GM19324 (cell line): ENCODE measurements at regions not wholly inside any gene's neighbourhood (a gene's known extent, or its start where the extent isn't known, plus 50 kb on each side); places are given as distances from the start of the nearest gene placed in this dataset.
"Not testable (repeated sequence)": the region's sequence is repeated elsewhere in the genome, so short reads cannot be mapped to it uniquely, and the experiment has no call there.

Source experiments
- ATAC-seq: cut with Tn5 transposase; IDR thresholded peaks from one replicate; pipeline ENCODE4 v1.9.1; 2021; ENCODE audit warnings: mild to moderate bottlenecking, moderate library complexity; ENCODE audit not compliant: unreplicated experiment, low FRiP score

DNA sequence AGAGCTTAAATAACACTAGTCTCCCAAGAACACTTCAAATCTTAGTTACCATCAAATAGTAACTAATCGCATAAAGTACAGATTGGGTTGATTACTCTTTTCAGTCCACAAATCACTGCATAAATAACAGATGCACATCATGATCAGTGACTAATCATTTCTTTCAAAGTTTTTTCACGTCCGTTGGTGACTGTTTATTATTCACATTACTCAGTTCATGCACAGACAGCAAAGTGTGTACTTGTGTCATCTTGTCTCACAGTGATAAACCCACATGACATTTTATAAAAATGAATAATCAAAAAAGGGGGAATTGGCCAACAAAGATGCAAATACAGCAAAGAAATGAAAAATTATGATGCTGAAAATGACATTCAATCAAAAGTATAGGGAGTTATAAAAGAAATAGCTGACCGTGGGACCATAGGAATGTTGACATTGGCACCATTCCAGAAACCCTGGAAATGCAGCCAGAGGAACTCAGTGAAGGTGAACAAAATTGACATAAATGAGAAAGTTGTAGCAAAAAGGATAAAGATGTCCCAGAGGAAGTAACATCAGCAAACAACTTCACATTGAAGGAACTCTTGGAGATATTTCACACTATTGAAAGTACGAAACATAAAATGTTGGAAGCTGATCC, 161.5 kb downstream of the SOX3 start:
- no peak for ATAC-seq

GRCh38 chrX:140342410-140342809, 162.5 kb downstream of the SOX3 start:
- no peak for ATAC-seq

DNA sequence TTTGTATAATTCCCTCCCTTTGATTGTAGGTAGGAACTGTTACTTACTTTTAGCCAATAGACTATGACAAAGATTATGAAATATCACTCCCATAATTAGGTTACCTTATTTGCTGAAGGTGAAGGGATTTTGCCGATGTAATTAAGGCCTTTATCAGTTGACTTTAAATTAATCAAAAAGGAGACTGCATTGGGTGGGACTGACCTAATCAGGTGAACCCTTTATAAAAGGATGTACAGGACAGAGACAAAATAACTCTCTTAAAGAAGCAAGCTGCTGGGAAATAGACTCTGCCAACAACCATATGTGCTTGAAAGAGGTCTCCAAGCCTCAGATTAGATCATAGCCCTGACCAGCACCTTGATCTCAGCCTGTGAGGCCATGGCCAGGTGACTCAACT, 167.6 kb downstream of the SOX3 start:
- no peak for ATAC-seq

DNA sequence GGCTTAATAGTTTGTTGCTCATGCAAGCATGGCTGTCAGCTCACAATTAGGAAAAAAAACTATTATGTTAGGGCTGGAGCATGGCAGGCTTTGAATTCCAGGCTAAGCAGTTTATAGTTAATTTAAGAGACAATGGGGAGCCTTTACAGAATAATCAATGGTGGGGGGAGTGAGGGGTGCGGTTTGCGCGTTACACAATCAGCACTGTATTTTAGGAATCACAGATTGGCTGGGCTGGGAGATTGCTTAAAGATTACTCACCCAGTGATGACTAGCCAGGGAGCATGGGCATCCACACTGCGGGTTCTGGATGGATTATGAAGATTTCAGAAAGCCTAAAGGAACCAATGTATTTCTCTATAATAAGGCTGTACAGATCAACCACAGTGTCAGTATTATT, 186.6 kb downstream of the SOX3 start:
- no peak for ATAC-seq

DNA sequence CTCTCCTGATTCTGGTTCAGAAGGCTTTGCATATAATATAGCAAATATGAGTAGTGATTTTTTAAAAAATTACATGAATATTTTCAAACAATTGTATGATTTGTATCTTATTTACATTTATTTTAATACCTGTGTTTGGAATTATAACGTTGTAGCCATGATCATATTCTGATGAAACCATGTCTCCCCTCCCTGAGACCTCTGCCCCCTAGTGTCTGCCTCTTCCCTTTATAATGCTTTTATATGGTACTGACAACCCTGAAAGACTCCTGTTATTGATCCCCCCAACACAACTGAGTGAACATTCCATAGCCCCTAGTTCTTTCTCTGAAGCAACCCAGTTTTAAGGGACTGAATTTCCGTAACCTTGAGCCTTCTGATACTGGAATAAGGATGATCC, 187.4 kb downstream of the SOX3 start:
- no peak for ATAC-seq

DNA sequence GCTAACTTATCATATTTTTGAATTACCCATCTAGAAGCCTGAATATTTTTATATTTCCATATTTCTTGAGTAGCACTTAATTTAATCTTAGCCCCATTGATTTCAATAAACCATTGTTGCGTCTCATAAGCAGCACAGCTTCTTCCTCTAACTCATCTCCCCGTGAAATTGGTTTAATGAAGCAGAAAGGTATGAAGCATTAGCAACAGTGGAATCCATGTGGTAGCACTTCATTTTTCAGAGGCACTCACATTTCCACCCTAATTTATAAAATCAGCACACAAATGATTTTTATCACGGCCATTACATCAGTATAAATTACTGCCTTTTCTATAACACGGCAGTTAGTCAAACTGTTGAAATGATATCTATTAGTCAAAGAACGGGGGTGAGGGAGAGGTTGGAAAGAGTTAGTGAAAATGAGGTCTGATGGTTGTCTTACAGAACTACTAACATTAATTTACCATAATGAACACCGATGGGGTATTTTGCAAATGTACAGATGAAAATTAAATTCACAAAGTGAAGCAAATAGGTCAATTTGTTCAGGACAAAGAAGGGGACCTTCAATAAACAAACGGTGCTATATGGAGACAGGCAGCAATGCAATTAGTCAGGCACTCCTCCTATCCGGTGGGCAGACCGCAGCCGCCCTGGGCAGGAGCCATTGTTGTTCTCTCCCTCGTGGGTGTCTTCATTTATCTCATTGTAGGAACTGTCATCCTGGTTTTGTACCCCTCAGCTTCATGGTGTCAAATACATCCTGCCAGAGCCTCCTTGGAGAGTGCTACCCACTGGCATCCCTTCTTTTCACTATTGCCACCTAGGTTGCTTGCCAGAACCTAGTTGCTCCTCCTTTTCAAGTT, 205.7 kb downstream of the SOX3 start:
- ATAC-seq = no peak

DNA sequence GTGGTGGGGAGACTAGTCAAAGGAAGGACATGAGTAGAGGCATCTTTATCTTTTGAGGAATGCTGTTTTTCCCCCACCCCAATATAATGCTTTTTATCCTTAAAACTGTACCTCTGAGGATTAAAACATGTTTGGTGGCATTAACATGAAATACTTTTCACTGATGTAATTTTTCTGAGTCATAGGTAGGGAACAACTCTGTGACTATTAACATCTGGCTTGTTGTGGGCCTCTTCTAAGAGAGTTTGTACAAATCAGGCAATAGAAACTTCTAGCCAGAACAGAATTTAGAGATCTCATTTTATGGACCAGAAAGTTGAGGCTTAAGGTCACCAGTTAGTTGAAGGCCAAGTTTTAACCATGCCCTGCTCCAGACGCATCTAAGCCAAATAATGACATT, 207.6 kb downstream of the SOX3 start:
- ATAC-seq = no peak

GRCh38 chrX:140292961-140293360, 211.9 kb downstream of the SOX3 start:
- no peak for ATAC-seq

GRCh38 chrX:140292188-140292587, 212.7 kb downstream of the SOX3 start:
- no peak for ATAC-seq

- ATAC-seq = no peak
These were observed 229.9 kb downstream of the SOX3 start for GRCh38 chrX:140274811-140275525.

GRCh38 chrX:140273921-140274320, 230.9 kb downstream of the SOX3 start:
- ATAC-seq = no peak

- no peak for ATAC-seq
These were observed 254.5 kb downstream of the SOX3 start for GRCh38 chrX:140250391-140250790.

- ATAC-seq = no peak
These were observed 255.8 kb downstream of the SOX3 start for GRCh38 chrX:140249088-140249487.

DNA sequence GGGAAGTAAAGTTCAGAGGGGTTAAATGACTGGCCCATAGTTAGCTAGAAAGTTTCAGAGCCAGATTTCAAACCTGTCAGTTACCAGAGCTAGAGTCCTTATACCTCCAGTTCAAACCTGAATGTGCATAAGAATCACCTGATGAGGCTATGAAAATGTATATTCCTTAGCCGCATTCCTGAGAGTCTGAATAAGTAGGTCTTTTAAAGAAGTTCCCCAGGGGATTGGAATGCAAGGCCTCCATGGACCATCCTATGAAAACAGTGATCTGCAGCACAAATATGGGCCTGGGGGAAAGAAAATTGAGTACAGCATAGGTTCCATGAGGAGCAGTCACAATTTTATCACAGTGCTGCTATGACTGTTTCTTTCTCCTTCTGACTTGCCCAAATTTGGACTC, 263.9 kb upstream of the CXorf66 start:
- ATAC-seq = no peak

DNA sequence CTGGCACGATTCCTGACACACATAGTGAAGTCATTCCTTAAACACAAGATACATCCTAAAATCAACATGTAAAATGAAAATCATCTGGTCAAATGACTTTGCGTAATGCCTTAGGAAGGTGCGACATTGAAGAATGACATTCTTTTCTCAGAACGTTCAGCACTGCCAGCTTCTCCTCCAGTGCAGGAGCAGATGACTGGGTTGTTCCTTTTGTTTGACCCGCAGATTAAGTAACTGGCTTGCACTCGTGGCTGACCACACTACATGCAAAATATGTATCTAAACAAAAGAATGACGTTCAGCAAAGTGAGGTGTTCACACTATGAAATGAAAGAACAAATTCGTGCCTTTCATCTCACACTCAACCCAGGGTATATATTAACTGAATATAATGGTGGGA, 260.7 kb upstream of the CXorf66 start:
- ATAC-seq = not testable (repeated sequence)

DNA sequence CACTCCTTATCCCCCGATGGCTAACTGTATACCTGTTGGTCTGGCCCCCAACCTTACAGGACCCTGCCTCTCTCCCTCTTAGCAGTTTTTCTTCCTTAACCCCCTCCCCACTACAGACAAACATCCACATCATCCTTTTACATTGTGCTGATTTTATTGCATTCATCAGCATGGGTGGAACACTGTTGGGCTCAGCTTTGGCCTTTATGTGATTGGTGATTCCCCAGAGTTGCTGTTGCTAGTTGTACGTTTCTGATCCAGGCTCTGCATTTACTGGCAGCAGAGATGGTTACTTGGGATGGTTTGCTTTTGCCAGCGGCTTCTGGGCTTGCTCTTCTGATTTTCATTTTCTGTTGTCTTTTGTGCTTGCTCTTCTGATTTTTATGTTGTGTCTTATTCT, 250.6 kb upstream of the CXorf66 start:
- not testable (repeated sequence) for ATAC-seq

DNA sequence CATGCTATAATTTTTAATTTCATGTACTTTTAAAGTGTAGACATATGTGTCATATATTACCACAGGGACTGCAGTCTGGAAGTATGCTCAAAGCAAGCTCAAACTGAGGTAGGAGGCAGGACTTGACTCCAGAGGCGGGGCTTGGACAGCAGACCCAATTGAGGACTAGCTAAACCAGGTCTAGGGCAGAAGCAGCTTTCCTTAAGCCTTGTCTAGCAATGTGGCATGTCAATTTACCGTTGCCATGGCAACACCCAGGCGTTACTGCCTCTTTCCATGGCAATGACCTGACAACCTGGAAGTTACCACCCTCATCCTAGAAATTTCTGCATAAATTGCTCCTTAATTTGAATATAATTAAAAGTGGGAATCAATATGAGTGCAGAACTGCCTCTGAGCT, 249.2 kb upstream of the CXorf66 start:
- not testable (repeated sequence) for ATAC-seq

DNA sequence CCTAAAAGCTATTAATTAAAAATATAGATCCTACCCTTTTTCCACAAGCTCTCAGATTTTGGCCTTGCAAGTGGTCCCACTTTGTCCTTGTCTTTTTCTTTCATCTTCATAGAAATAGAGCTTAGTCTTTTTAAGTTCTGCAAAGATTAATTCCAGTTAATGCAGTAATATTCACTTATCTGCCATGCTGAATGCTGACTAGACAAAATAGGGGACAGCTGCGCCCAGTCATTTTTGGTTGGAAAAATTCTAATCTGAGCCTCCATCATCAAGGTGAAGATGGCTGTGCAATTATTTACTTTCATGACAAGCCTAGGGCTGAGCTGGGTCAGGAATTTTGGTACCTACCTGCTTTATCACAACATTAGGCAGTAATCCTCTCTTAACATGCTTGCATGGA, 241.3 kb upstream of the CXorf66 start:
- no peak for ATAC-seq

DNA sequence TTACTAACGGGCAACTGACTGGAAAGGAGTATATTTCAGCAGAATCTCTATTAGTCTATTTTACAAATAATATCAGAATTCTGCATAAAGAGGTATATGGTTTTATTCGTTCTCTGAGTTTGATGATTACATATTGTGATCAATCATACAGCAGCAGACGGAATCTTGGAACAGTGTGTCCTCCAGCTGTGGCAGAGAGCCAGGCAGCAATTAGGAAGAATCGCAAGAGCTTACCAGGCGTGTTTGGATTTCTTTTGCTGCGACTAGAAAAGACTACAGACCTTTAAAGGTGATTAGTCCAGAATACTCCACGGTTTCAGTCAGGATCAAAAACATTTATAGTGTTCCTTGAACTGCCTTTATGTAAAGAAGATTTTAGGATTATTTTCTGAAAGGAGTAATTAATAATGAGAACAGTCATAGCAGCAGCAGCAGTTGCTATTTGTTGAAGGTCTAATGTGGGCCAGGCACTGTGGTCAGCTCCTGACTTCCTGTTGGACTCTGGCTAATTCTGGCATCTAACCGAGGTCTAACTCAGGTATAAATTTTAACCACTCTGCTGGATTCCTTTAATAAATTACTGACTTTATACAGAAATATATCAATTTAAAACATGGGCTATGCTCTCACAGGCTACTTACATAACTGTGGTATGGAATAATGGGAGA, 225.3 kb upstream of the CXorf66 start:
- no peak for ATAC-seq

DNA sequence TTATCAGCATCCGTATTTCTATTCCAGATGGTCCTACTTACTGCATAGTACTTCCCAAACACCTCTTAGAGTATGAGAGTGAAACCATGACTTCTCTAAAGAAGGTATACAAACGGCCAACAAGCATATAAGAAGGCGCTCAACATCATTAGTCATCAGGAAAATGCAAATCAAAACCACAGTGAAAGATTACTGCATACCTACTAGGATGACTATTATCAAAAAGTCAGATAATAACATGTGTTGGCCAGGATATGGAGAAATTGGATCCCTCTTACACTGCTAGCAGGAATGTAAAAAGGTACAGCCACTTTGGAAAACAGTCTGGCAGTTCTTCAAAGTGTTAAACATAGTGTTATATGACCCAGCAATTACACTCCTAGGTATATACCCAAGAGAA, 215.3 kb upstream of the CXorf66 start:
- no peak for ATAC-seq

DNA sequence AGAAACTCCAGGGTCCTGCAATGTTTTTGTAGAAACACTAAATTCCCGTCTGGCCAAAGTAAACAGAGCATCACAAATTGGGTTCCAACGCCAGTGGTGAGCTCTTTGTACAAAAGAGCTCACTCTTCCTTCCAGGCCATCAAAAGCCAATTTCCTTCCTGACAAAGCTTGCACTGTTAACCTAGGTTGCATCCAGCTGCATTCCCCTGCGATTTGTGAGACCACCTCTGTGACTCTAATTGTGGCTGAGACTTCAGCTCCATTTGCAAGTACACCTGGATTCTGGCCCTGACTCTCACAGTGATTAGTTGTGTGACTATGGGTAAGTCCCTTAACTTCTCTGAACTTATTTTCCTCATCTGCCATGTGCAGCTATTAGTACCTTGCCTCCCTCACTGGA, 212.5 kb upstream of the CXorf66 start:
- ATAC-seq = no peak
